ENCODE measurements at regions not wholly inside any gene's neighbourhood (a gene's known extent, or its start where the extent isn't known, plus 50 kb on each side); places are given as distances from the start of the nearest gene placed in this dataset.

DNA sequence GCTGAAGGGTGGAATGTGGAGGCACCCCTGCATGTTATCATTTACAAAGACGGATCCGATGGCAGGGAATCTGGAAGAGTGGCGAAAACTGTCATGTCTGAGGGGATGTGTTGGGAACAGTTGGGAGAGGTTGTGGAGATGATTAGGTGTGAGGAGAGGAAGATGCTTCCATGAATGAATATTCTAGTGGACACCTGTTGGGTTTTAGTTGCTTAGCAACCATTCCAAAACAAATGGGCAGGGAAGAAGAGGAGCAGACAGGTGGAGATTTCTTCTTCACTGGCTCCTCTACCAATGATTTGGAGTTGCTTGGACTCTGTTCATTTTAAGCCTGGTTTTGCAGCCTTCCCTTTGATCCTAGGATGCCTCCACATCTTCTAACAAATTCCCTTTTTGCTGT is 465.3 kb upstream of the CLINT1 start:
- TF ChIP-seq, protein P1, sequence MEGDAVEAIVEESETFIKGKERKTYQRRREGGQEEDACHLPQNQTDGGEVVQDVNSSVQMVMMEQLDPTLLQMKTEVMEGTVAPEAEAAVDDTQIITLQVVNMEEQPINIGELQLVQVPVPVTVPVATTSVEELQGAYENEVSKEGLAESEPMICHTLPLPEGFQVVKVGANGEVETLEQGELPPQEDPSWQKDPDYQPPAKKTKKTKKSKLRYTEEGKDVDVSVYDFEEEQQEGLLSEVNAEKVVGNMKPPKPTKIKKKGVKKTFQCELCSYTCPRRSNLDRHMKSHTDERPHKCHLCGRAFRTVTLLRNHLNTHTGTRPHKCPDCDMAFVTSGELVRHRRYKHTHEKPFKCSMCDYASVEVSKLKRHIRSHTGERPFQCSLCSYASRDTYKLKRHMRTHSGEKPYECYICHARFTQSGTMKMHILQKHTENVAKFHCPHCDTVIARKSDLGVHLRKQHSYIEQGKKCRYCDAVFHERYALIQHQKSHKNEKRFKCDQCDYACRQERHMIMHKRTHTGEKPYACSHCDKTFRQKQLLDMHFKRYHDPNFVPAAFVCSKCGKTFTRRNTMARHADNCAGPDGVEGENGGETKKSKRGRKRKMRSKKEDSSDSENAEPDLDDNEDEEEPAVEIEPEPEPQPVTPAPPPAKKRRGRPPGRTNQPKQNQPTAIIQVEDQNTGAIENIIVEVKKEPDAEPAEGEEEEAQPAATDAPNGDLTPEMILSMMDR (conservative IDR thresholded peaks at IDR 0.05 in 1 of 2, IDR thresholded peaks at IDR 0.05 in 1 of 2; ENCODE audit: extremely low read depth in 1 of 2, insufficient read depth in 1 of 2, low read depth in 1 of 2, low read length in 2 of 2): no peak
- TF ChIP-seq EZH2 (IDR thresholded peaks at IDR 0.05; ENCODE audit: borderline replicate concordance, low read length): no peak
